Hepatocyte (in vitro differentiated cells): ENCODE measurements at regions not wholly inside any gene's neighbourhood (a gene's known extent, or its start where the extent isn't known, plus 50 kb on each side); places are given as distances from the start of the nearest gene placed in this dataset.
A peak's percentile ranks its signal among the peaks of the same experiment; 100 is the strongest.

Experiments used
- DNase-seq: peaks from one replicate; pipeline ENCODE4 v3.0.0-alpha.2; 2016; ENCODE audit warnings: low spot score
- H2AFZ ChIP-seq: fragments of 200-600 bp; sonication (generic); 2 replicates; pipeline ENCODE4 v1.6.0; 2016; ENCODE audit warnings: antibody characterized with exemption, mild to moderate bottlenecking
- H3K27ac ChIP-seq: fragments of 200-600 bp; sonication (generic); 2 replicates; pipeline ENCODE4 v1.5.1; 2016; ENCODE audit warnings: mild to moderate bottlenecking
- H3K27me3 ChIP-seq: fragments of 200-600 bp; sonication (generic); 2 replicates; pipeline ENCODE4 v1.6.1; 2016
- H3K36me3 ChIP-seq: fragments of 200-600 bp; sonication (generic); replicated peaks from 2 replicates; pipeline ENCODE4 v1.5.1; 2016; ENCODE audit warnings: low read depth; ENCODE audit not compliant: insufficient read depth
- H3K4me1 ChIP-seq: fragments of 200-600 bp; sonication (generic); 2 replicates; pipeline ENCODE4 v1.5.1; 2016; ENCODE audit warnings: mild to moderate bottlenecking, moderate library complexity; ENCODE audit not compliant: insufficient read depth
- H3K4me2 ChIP-seq: fragments of 200-600 bp; sonication (generic); 2 replicates; pipeline ENCODE4 v1.6.0; 2016
- H3K4me3 ChIP-seq: fragments of 200-600 bp; sonication (generic); 2 replicates; pipeline ENCODE4 v1.5.1; 2016; ENCODE audit warnings: mild to moderate bottlenecking
- H3K79me2 ChIP-seq: fragments of 200-600 bp; sonication (generic); 2 replicates; pipeline ENCODE4 v1.6.0; 2017; ENCODE audit warnings: mild to moderate bottlenecking
- H3K9me2 ChIP-seq: fragments of 200-600 bp; sonication (generic); replicated peaks from 2 replicates; pipeline ENCODE4 v1.6.0; 2017; ENCODE audit warnings: mild to moderate bottlenecking; ENCODE audit not compliant: insufficient read depth
- H3K9me3 ChIP-seq: fragments of 200-600 bp; sonication (generic); 2 replicates; pipeline ENCODE4 v1.5.1; 2016; ENCODE audit warnings: low read depth, mild to moderate bottlenecking
- H4K20me1 ChIP-seq: fragments of 200-600 bp; sonication (generic); 2 replicates; pipeline ENCODE4 v1.6.0; 2016; ENCODE audit warnings: mild to moderate bottlenecking; ENCODE audit not compliant: insufficient read depth, poor library complexity, severe bottlenecking
- EZH2 ChIP-seq: fragments of 200-600 bp; sonication (generic); IDR thresholded peaks from 2 replicates; pipeline ENCODE4 v1.6.1; 2016; ENCODE audit warnings: antibody characterized with exemption, mild to moderate bottlenecking, borderline replicate concordance
- EZH2phosphoT487 ChIP-seq: fragments of 200-600 bp; sonication (generic); IDR thresholded peaks from one replicate; pipeline ENCODE4 v1.6.1; 2018; ENCODE audit warnings: antibody characterized with exemption, mild to moderate bottlenecking, low read depth, moderate library complexity; ENCODE audit not compliant: unreplicated experiment, severe bottlenecking
- WGBS: methylation state at CpG from one replicate; pipeline ENCODE4 v1.1.6; 2016; ENCODE audit warnings: low lambda C conversion rate; ENCODE audit errors: missing lambda C conversion rate; 5-methylcytosine and 5-hydroxymethylcytosine counted together
- TF ChIP-seq, protein P1 (sequence below): fragments of 200-600 bp; sonication (generic); IDR thresholded peaks from 2 replicates; pipeline ENCODE4 v1.5.1; 2016; ENCODE audit warnings: antibody characterized with exemption, mild to moderate bottlenecking; ENCODE audit not compliant: poor library complexity

DNA sequence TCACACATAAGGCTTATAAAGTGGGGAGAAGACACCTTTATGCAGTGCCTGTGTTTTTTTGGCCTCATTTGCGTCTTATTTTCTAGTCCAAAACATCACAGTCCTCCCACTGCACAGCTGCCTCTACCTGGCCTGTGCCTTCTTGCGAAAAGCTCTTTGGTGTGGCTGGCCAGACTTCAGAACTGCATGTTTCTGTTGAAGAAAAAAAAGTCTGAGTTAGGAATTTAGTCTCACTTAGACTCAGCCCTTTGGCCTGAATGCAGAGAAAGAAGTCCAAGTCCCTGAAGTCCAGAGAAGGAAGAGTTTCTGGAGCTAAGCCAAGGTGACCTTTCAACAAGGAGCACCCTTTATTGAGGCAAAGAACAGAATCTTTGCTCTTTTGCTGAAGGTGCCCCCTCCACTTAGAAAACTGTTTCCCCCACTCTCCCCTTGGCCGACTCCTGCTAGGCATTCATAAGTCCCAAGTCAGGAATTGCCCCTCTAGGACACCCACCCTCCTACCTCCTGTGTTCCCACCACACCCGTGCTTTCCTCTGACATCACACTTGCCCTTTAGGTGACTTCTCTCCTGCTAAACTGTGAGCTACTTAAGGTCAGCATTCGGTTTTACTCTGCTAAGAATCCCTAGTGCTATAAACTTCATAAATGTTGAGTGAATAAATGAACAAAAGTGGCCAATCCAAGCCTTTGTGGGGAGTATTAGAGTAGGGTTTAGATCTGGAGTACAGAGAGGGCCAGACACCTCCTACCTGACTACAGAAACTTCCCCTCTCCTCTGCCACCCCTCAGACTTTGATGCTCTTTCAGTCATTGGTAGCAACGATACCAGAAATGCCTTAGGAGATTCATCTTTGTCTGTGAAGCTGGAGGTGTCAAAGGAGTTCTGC, 226.8 kb downstream of the LACC1 start:
- Histone ChIP-seq H3K9me2 (no peaks in the 10 kb centered on the region), H2AFZ (no peak overlapping the region), H3K4me1 (peaks cover 27% of the 10 kb centered on the region), H3K9me3 (peaks cover 5% of the 10 kb centered on the region), H3K79me2 (no peaks in the 10 kb centered on the region), H3K27ac (peak overlapping the region; percentile 83), H3K4me2 (no peak overlapping the region), H4K20me1 (no peaks in the 10 kb centered on the region), H3K4me3 (no peak overlapping the region), H3K27me3 (no peaks in the 10 kb centered on the region), H3K36me3 (no peaks in the 10 kb centered on the region)
- no peak for TF ChIP-seq EZH2phosphoT487
- TF ChIP-seq, protein P1, sequence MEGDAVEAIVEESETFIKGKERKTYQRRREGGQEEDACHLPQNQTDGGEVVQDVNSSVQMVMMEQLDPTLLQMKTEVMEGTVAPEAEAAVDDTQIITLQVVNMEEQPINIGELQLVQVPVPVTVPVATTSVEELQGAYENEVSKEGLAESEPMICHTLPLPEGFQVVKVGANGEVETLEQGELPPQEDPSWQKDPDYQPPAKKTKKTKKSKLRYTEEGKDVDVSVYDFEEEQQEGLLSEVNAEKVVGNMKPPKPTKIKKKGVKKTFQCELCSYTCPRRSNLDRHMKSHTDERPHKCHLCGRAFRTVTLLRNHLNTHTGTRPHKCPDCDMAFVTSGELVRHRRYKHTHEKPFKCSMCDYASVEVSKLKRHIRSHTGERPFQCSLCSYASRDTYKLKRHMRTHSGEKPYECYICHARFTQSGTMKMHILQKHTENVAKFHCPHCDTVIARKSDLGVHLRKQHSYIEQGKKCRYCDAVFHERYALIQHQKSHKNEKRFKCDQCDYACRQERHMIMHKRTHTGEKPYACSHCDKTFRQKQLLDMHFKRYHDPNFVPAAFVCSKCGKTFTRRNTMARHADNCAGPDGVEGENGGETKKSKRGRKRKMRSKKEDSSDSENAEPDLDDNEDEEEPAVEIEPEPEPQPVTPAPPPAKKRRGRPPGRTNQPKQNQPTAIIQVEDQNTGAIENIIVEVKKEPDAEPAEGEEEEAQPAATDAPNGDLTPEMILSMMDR: no peak
- TF ChIP-seq EZH2: no peak
- no peak for DNase-seq
- 81% methylated on average over 6 of the region's 6 CpGs for WGBS

DNA sequence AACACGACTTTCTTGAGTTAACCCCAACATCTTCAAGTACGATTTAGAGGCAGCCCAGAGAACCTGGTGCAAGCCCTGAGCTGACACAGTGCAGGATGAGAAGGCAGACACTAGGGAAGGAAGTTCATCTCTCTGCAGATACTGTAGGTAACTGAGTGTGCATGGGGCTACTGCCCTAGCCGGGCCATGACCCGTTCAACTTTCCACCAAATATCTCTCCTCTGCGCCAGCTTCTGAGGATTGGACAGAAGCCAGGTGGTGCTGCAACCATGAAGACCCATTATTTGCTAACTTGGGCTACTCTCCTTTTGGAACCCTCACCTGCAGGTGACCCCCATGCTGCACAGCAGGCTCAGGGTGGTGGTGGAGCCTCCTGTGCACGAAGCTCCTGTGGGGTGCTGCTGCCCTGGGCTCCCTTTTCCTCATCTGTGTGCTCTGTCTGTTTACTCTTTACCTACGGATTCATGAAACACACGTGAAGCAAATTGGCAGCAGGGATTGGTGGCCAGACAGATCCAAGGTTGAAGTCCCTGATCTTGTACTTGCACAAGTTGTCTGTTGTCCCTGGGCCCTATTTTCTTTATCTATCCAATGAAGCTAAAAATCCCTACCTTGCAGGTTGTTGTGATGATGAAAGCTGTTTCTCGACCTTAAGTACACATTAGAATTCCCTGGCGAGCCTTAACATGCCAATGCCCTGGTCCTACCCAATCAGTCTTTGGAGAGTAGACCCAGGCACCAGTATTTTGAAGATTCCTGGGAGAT, 227.8 kb downstream of the LACC1 start:
- peak; percentile 46 for DNase-seq
- TF ChIP-seq, protein P1: no peak
- TF ChIP-seq EZH2phosphoT487 (no peak), EZH2 (no peak)
- no peak overlapping the region for H3K4me3 ChIP-seq
- H4K20me1 ChIP-seq: no peaks in the 10 kb centered on the region
- H3K79me2 ChIP-seq: no peaks in the 10 kb centered on the region
- WGBS: 68% methylated on average over 10 of the region's 10 CpGs
- H3K4me1 ChIP-seq: peaks cover 27% of the 10 kb centered on the region
- H3K9me2 ChIP-seq: no peaks in the 10 kb centered on the region
- no peaks in the 10 kb centered on the region for H3K9me3 ChIP-seq
- H3K4me2 ChIP-seq: peak overlapping the region; percentile 44
- H3K27me3 ChIP-seq: no peaks in the 10 kb centered on the region
- H3K36me3 ChIP-seq: no peaks in the 10 kb centered on the region
- H2AFZ ChIP-seq: no peak overlapping the region
- H3K27ac ChIP-seq: peak overlapping the region; percentile 83

DNA sequence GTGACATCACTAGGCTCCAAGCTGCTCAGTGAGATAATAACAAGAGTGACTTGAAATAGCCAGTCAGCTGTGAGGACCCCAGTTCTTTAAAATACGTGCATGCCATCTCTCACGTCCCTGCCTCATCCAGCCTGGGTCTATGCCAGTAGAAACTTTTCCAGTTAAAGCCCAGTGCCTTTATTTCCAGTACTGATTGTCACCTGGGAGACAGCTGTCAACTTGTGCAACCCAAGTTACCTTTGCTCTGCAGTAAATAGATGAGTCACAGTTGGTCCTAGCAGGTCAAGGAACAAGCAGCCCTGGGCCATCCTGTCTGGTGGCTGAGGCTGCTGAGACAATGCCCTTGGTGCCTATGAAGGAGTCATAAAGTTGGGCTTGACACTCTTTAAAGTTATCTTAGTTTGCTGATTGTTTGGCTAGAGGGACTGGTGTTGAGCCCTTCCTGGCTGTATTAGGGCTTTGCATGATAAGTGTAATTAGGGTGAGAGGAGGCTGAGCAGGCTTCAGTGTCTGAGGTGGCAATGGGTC, 228.7 kb downstream of the LACC1 start:
- H2AFZ ChIP-seq: no peak overlapping the region

More for the DNA sequence above, 228.7 kb downstream of the LACC1 start:
- Histone ChIP-seq H3K4me1 (peaks cover 27% of the 10 kb centered on the region), H4K20me1 (no peaks in the 10 kb centered on the region), H3K9me3 (no peaks in the 10 kb centered on the region), H3K9me2 (no peaks in the 10 kb centered on the region), H3K4me3 (no peak overlapping the region), H3K79me2 (no peaks in the 10 kb centered on the region), H3K4me2 (peak overlapping the region; percentile 44), H3K27me3 (no peaks in the 10 kb centered on the region), H3K27ac (peak overlapping the region; percentile 83), H3K36me3 (no peaks in the 10 kb centered on the region)
- peak; percentile 83 for DNase-seq
- no peak for TF ChIP-seq EZH2
- TF ChIP-seq EZH2phosphoT487: no peak
- TF ChIP-seq, protein P1: no peak
- 31% methylated on average over 2 of the region's 2 CpGs for WGBS
